A549 (cell line): ENCODE measurements at regions not wholly inside any gene's neighbourhood (a gene's known extent, or its start where the extent isn't known, plus 50 kb on each side); places are given as distances from the start of the nearest gene placed in this dataset.

Source experiments
- ATAC-seq, 2 experiments: fragments of 200-7000 bp in 1 of 2; fragments of >200 bp in 1 of 2; cut with Nextera tagmentation in 1 of 2; cut with Tn5 transposase in 1 of 2; 3 replicates each; pipeline versions ENCODE4 v1.8.0 to v1.9.1; 2018 to 2020; ENCODE audit warnings: mild to moderate bottlenecking in 1 of 2, moderate library complexity in 1 of 2
- CTCF ChIA-PET: fragments of 300-600 bp; sonication (Branson Sonifier 250); formaldehyde crosslinking; extraction: SDS; loops from one replicate; lab custom pipeline; 2021; ENCODE audit warnings: antibody characterized with exemption, inconsistent platforms; lab: Yijun Ruan, JAX
- POLR2A ChIA-PET: fragments of 350-600 bp; formaldehyde crosslinking; extraction: SDS; loops from one replicate; lab custom pipeline; 2021; ENCODE audit warnings: antibody characterized with exemption, inconsistent platforms; lab: Yijun Ruan, JAX
- DNase-seq, 2 experiments: peaks; one replicate each; pipeline versions ENCODE4 v3.0.0 to v3.0.0-alpha.2; 2011 to 2016; ENCODE audit warnings: low read depth in 1 of 2, low spot score in 1 of 2
- FAIRE-seq: peaks from 2 replicates; lab custom pipeline; 2011; peaks lifted over from hg19 to GRCh38; lab: Jason Lieb, UNC
- H3K27ac ChIP-seq, 2 experiments: fragments of >200 bp; sonication (Bioruptor Twin); formaldehyde crosslinking; 3 replicates each; pipeline ENCODE4 v1.5.1; 2016 to 2017
- H3K4me1 ChIP-seq: fragments of >200 bp; sonication (Bioruptor Twin); formaldehyde crosslinking; 3 replicates; pipeline ENCODE4 v1.6.1; 2016
- H3K4me2 ChIP-seq: fragments of >200 bp; sonication (Bioruptor Twin); formaldehyde crosslinking; 3 replicates; pipeline ENCODE4 v1.6.1; 2016
- H3K4me3 ChIP-seq: fragments of >200 bp; sonication (Bioruptor Twin); formaldehyde crosslinking; 3 replicates; pipeline ENCODE4 v1.5.1; 2016
- H3K9me3 ChIP-seq: fragments of >200 bp; sonication (Bioruptor Twin); formaldehyde crosslinking; 3 replicates; pipeline ENCODE4 v1.6.1; 2016
- CEBPB ChIP-seq, 2 experiments: fragments of >200 bp in 1 of 2; sonication (Bioruptor Twin) in 1 of 2; formaldehyde crosslinking in 1 of 2; IDR thresholded peaks; 2 replicates each; pipeline ENCODE4 v1.6.1; 2012 to 2016
- CHD4 ChIP-seq: fragments of 200-600 bp; sonication (generic); IDR thresholded peaks from 2 replicates; pipeline ENCODE4 v1.6.1; 2016; ENCODE audit warnings: antibody characterized with exemption, mild to moderate bottlenecking, borderline replicate concordance
- EHMT2 ChIP-seq: fragments of 200-600 bp; sonication (generic); IDR thresholded peaks from 2 replicates; pipeline ENCODE4 v1.6.1; 2016; ENCODE audit warnings: antibody characterized with exemption, low read depth, mild to moderate bottlenecking, moderate library complexity
- ESRRA ChIP-seq: fragments of 150-350 bp; IDR thresholded peaks from 2 replicates; pipeline ENCODE4 v1.6.1; 2014; ENCODE audit warnings: mild to moderate bottlenecking, low read length, borderline replicate concordance
- FOSB ChIP-seq: fragments of 250-450 bp; sonication (Bioruptor Pico); IDR thresholded peaks from 2 replicates; pipeline ENCODE4 v1.5.0; 2020; ENCODE audit warnings: mild to moderate bottlenecking, moderate library complexity
- FOSL2 ChIP-seq, 2 experiments: fragments of 450-650 bp in 1 of 2; fragments of >200 bp in 1 of 2; sonication (Bioruptor Twin) in 1 of 2; formaldehyde crosslinking; IDR thresholded peaks; 2 replicates each; pipeline versions ENCODE4 v1.5.0 to v1.6.1; 2016 to 2020; ENCODE audit warnings: mild to moderate bottlenecking in 1 of 2, moderate library complexity in 1 of 2
- HDAC2 ChIP-seq: fragments of 200-600 bp; sonication (generic); IDR thresholded peaks from 2 replicates; pipeline ENCODE4 v1.6.1; 2016
- HES2 ChIP-seq: fragments of >200 bp; sonication (Bioruptor Twin); formaldehyde crosslinking; IDR thresholded peaks from 2 replicates; pipeline ENCODE4 v1.6.1; 2016
- HEYL ChIP-seq: fragments of 250-450 bp; sonication (Bioruptor Pico); IDR thresholded peaks from 2 replicates; pipeline ENCODE4 v1.8.0; 2021; ENCODE audit warnings: mild to moderate bottlenecking, moderate library complexity
- HMGXB4 ChIP-seq: fragments of 250-450 bp; sonication (Bioruptor Pico); IDR thresholded peaks from 2 replicates; pipeline ENCODE4 v1.5.0; 2021; ENCODE audit warnings: mild to moderate bottlenecking, moderate library complexity, borderline replicate concordance
- HOXB5 ChIP-seq: fragments of 250-450 bp; sonication (Bioruptor Pico); IDR thresholded peaks from 2 replicates; pipeline ENCODE4 v1.5.0; 2020; ENCODE audit warnings: mild to moderate bottlenecking, moderate library complexity
- KDM1A ChIP-seq: fragments of 200-600 bp; sonication (generic); IDR thresholded peaks from 2 replicates; pipeline ENCODE4 v1.6.1; 2016; ENCODE audit warnings: low read depth, mild to moderate bottlenecking
- MAFK ChIP-seq: fragments of 450-650 bp; IDR thresholded peaks from 2 replicates; pipeline ENCODE4 v1.6.1; 2014; ENCODE audit not compliant: partially characterized antibody
- MAZ ChIP-seq: fragments of 150-350 bp; IDR thresholded peaks from 2 replicates; pipeline ENCODE4 v1.6.1; 2014; ENCODE audit warnings: antibody characterized with exemption, low read depth, low read length, borderline replicate concordance
- MYC ChIP-seq: IDR thresholded peaks from 2 replicates; pipeline ENCODE4 v1.6.1; 2012; ENCODE audit warnings: mild to moderate bottlenecking, inconsistent platforms, low read length, improper control_type of control experiment, borderline replicate concordance
- NR3C1 ChIP-seq: fragments of >200 bp; sonication (Bioruptor Twin); formaldehyde crosslinking; IDR thresholded peaks from 3 replicates; pipeline ENCODE4 v1.6.1; 2017
- POLR2A ChIP-seq: IDR thresholded peaks from 2 replicates; pipeline ENCODE4 v1.6.1; 2012; ENCODE audit warnings: mild to moderate bottlenecking, low read length
- RARB ChIP-seq: fragments of 250-450 bp; sonication (Bioruptor Pico); IDR thresholded peaks from 2 replicates; pipeline ENCODE4 v1.8.0; 2021; ENCODE audit warnings: mild to moderate bottlenecking, moderate library complexity
- REST ChIP-seq: fragments of 200-600 bp; sonication (generic); IDR thresholded peaks from 2 replicates; pipeline ENCODE4 v1.6.1; 2016; ENCODE audit warnings: antibody characterized with exemption, mild to moderate bottlenecking, moderate library complexity
- TFCP2L1 ChIP-seq: fragments of 250-450 bp; sonication (Bioruptor Pico); IDR thresholded peaks from 2 replicates; pipeline ENCODE4 v1.5.0; 2021; ENCODE audit warnings: mild to moderate bottlenecking
- WGBS: methylation state at CpG from one replicate; pipeline ENCODE4 v1.1.6; 2017; ENCODE audit errors: missing lambda C conversion rate; 5-methylcytosine and 5-hydroxymethylcytosine counted together
- TF ChIP-seq, protein P1 (sequence below): fragments of 150-350 bp; IDR thresholded peaks from 2 replicates; pipeline ENCODE4 v1.6.1; 2014; ENCODE audit warnings: low read depth, mild to moderate bottlenecking, low read length
- TF ChIP-seq, protein P2 (sequence below): fragments of 450-650 bp; IDR thresholded peaks from 2 replicates; pipeline ENCODE4 v1.6.1; 2014; ENCODE audit warnings: antibody characterized with exemption
- TF ChIP-seq, protein P3 (sequence below): IDR thresholded peaks from 2 replicates; pipeline ENCODE4 v1.6.1; 2012; ENCODE audit warnings: low read depth, borderline replicate concordance

DNA sequence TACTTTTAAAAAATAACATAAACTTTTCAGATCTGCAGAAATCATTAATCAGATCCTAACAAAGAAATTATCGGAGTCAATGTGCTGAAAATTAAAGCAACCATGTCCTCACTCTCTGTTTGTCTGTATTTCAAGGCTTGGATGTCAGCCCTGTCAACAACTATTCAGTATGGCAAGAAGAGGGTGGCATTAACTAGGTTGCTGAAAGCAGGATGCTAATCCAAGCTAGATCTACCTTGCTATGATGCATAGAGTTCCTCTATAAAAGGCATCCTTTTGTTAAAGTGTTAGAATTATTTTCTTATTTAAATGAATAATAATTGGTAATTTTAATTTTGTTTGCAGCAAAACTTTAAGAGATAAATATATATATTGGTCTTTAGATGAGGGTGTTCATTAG lies 800.8 kb downstream of the CDH11 start:
- no peak overlapping the region for H3K27ac ChIP-seq
- no peaks in the 10 kb centered on the region; the same call in 2 of the 3 replicates for H3K9me3 ChIP-seq
- no peak for DNase-seq
- WGBS, result 3% methylated on average over 1 of the region's 1 CpG
- ChIA-PET POLR2A (no interaction called here), CTCF (no interaction called here)
- H3K4me1 ChIP-seq, result no peaks in the 10 kb centered on the region
- no peak overlapping the region for H3K4me2 ChIP-seq
- no peak overlapping the region for H3K4me3 ChIP-seq
- ATAC-seq, result no peak
- no peak for FAIRE-seq
- TF ChIP-seq REST (no peak), EHMT2 (no peak), CHD4 (no peak), HES2 (no peak), HEYL (CRISPR knock-in tag) (no peak), MAFK (no peak), MAZ (no peak)
- TF ChIP-seq, protein P1, sequence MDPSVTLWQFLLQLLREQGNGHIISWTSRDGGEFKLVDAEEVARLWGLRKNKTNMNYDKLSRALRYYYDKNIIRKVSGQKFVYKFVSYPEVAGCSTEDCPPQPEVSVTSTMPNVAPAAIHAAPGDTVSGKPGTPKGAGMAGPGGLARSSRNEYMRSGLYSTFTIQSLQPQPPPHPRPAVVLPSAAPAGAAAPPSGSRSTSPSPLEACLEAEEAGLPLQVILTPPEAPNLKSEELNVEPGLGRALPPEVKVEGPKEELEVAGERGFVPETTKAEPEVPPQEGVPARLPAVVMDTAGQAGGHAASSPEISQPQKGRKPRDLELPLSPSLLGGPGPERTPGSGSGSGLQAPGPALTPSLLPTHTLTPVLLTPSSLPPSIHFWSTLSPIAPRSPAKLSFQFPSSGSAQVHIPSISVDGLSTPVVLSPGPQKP, result no peak

GRCh38 chr16:64317601-64318000 lies 804.3 kb downstream of the CDH11 start:
- no peaks in the 10 kb centered on the region for H3K4me1 ChIP-seq
- CTCF ChIA-PET, result interaction anchor here (0.7 kb wide), 1 partner anchor 109 kb away, joined by 3 read pairs; no protein-coding TSS in a partner anchor
- FAIRE-seq, result no peak

More at GRCh38 chr16:64317601-64318000, 804.3 kb downstream of the CDH11 start:
- DNase-seq (no peak), ATAC-seq (no peak)
- 56% methylated on average over 1 of the region's 1 CpG for WGBS
- Histone ChIP-seq H3K4me3 (no peak overlapping the region), H3K9me3 (no peaks in the 10 kb centered on the region; the same call in 2 of the 3 replicates), H3K4me2 (no peak overlapping the region), H3K27ac (no peak overlapping the region)
- TF ChIP-seq HOXB5 (CRISPR knock-in tag) (no peak), HMGXB4 (CRISPR knock-in tag) (no peak), HDAC2 (no peak), MAZ (no peak), HES2 (no peak), NR3C1 (no peak), CEBPB (IDR thresholded peaks at IDR 0.05) (no peak), CHD4 (no peak), TFCP2L1 (CRISPR knock-in tag) (no peak), RARB (no peak), FOSB (CRISPR knock-in tag) (no peak), ESRRA (no peak), POLR2A (no peak), MAFK (no peak), MYC (no peak), KDM1A (no peak), FOSL2 (IDR thresholded peaks at IDR 0.05) (no peak), FOSL2 (CRISPR knock-in tag; IDR thresholded peaks at IDR 0.05) (no peak)
- TF ChIP-seq, protein P2, sequence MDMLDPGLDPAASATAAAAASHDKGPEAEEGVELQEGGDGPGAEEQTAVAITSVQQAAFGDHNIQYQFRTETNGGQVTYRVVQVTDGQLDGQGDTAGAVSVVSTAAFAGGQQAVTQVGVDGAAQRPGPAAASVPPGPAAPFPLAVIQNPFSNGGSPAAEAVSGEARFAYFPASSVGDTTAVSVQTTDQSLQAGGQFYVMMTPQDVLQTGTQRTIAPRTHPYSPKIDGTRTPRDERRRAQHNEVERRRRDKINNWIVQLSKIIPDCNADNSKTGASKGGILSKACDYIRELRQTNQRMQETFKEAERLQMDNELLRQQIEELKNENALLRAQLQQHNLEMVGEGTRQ, result no peak
- TF ChIP-seq, protein P3, sequence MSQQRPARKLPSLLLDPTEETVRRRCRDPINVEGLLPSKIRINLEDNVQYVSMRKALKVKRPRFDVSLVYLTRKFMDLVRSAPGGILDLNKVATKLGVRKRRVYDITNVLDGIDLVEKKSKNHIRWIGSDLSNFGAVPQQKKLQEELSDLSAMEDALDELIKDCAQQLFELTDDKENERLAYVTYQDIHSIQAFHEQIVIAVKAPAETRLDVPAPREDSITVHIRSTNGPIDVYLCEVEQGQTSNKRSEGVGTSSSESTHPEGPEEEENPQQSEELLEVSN, result no peak
- POLR2A ChIA-PET, result no interaction called here
